HL-60 (cell line): ENCODE measurements at regions not wholly inside any gene's neighbourhood (a gene's known extent, or its start where the extent isn't known, plus 50 kb on each side); places are given as distances from the start of the nearest gene placed in this dataset.

Source experiments
- DNase-seq, 2 experiments: peaks; one replicate each; pipeline ENCODE4 v3.0.0-alpha.2; 2010 to 2020; ENCODE audit warnings: low read depth in 1 of 2, low spot score in 1 of 2
- H3K27ac ChIP-seq: fragments of 250-450 bp; sonication (Bioruptor Pico); replicated peaks from 2 replicates; pipeline ENCODE4 v1.5.1; 2020; ENCODE audit warnings: mild to moderate bottlenecking, moderate library complexity
- H3K27me3 ChIP-seq: fragments of 250-450 bp; sonication (Bioruptor Pico); 2 replicates; pipeline ENCODE4 v1.5.1; 2021; ENCODE audit warnings: mild to moderate bottlenecking, moderate library complexity; ENCODE audit not compliant: insufficient read depth, poor library complexity, severe bottlenecking
- H3K4me3 ChIP-seq: replicated peaks from 2 replicates; pipeline ENCODE4 v1.5.1; 2011; ENCODE audit warnings: mild to moderate bottlenecking, control low read depth, low read length; ENCODE audit not compliant: insufficient read depth
- GABPA ChIP-seq: IDR thresholded peaks from 2 replicates; pipeline ENCODE4 v1.6.1; 2012; ENCODE audit warnings: low read depth
- POLR2AphosphoS5 ChIP-seq: IDR thresholded peaks from 2 replicates; pipeline ENCODE4 v1.6.1; 2012; ENCODE audit warnings: low read depth
- SPI1 ChIP-seq: IDR thresholded peaks from 2 replicates; pipeline ENCODE4 v1.6.1; 2012; ENCODE audit warnings: low read depth, mild to moderate bottlenecking, borderline replicate concordance
- TF ChIP-seq, protein P1 (sequence below): IDR thresholded peaks from 2 replicates; pipeline ENCODE4 v1.6.1; 2012; ENCODE audit warnings: low read depth; ENCODE audit not compliant: insufficient replicate concordance
- TF ChIP-seq, protein P2 (sequence below): IDR thresholded peaks from one replicate; pipeline ENCODE4 v1.5.1; 2011; ENCODE audit warnings: low read length, control low read depth, inconsistent platforms; ENCODE audit not compliant: insufficient read depth

- TF ChIP-seq, protein P1, sequence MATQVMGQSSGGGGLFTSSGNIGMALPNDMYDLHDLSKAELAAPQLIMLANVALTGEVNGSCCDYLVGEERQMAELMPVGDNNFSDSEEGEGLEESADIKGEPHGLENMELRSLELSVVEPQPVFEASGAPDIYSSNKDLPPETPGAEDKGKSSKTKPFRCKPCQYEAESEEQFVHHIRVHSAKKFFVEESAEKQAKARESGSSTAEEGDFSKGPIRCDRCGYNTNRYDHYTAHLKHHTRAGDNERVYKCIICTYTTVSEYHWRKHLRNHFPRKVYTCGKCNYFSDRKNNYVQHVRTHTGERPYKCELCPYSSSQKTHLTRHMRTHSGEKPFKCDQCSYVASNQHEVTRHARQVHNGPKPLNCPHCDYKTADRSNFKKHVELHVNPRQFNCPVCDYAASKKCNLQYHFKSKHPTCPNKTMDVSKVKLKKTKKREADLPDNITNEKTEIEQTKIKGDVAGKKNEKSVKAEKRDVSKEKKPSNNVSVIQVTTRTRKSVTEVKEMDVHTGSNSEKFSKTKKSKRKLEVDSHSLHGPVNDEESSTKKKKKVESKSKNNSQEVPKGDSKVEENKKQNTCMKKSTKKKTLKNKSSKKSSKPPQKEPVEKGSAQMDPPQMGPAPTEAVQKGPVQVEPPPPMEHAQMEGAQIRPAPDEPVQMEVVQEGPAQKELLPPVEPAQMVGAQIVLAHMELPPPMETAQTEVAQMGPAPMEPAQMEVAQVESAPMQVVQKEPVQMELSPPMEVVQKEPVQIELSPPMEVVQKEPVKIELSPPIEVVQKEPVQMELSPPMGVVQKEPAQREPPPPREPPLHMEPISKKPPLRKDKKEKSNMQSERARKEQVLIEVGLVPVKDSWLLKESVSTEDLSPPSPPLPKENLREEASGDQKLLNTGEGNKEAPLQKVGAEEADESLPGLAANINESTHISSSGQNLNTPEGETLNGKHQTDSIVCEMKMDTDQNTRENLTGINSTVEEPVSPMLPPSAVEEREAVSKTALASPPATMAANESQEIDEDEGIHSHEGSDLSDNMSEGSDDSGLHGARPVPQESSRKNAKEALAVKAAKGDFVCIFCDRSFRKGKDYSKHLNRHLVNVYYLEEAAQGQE: no peak
- TF ChIP-seq, protein P2, sequence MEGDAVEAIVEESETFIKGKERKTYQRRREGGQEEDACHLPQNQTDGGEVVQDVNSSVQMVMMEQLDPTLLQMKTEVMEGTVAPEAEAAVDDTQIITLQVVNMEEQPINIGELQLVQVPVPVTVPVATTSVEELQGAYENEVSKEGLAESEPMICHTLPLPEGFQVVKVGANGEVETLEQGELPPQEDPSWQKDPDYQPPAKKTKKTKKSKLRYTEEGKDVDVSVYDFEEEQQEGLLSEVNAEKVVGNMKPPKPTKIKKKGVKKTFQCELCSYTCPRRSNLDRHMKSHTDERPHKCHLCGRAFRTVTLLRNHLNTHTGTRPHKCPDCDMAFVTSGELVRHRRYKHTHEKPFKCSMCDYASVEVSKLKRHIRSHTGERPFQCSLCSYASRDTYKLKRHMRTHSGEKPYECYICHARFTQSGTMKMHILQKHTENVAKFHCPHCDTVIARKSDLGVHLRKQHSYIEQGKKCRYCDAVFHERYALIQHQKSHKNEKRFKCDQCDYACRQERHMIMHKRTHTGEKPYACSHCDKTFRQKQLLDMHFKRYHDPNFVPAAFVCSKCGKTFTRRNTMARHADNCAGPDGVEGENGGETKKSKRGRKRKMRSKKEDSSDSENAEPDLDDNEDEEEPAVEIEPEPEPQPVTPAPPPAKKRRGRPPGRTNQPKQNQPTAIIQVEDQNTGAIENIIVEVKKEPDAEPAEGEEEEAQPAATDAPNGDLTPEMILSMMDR: no peak
- TF ChIP-seq SPI1 (no peak), POLR2AphosphoS5 (no peak), GABPA (no peak)
These were observed 173.6 kb upstream of the PRKCQ start for GRCh38 chr10:6753644-6754043.

DNA sequence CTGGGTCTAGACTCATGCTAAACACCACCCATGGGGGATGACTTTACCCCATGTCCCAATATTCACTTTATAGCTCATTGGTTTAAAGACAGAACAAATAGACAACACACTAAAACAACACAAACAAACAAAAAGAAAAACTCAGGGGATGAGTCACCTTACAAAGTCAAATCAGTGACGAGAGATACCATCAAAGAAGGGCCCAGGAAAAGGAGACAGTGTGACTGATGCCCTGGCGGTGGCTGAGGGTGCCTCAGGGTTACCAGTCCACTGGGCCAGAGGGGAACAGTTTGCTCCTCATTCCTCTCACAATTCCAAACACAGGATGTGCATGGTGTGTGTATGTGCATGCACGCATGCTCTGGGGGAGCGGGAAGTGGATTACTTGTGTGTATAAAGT is 171.3 kb upstream of the PRKCQ start:
- TF ChIP-seq POLR2AphosphoS5 (no peak), SPI1 (no peak), GABPA (no peak)
- TF ChIP-seq, protein P2: no peak
- TF ChIP-seq, protein P1: no peak
- Histone ChIP-seq H3K4me3 (no peak overlapping the region), H3K27me3 (no peaks in the 10 kb centered on the region), H3K27ac (no peak overlapping the region)
- no peak for DNase-seq

More at GRCh38 chr10:6753644-6754043, 173.6 kb upstream of the PRKCQ start:
- no peak overlapping the region for H3K4me3 ChIP-seq
- no peak for DNase-seq
- no peaks in the 10 kb centered on the region for H3K27me3 ChIP-seq
- H3K27ac ChIP-seq: no peak overlapping the region

GRCh38 chr10:6748981-6749635 is 169.0 kb upstream of the PRKCQ start:
- no peak for DNase-seq
- TF ChIP-seq SPI1: no peak
- TF ChIP-seq, protein P2: no peak
- TF ChIP-seq POLR2AphosphoS5: no peak
- TF ChIP-seq, protein P1: no peak
- no peak for TF ChIP-seq GABPA
- Histone ChIP-seq H3K27ac (no peak overlapping the region), H3K27me3 (no peaks in the 10 kb centered on the region), H3K4me3 (no peak overlapping the region)
